CD4-positive, alpha-beta memory T cell (primary cell): ENCODE measurements at regions not wholly inside any gene's neighbourhood (a gene's known extent, or its start where the extent isn't known, plus 50 kb on each side); places are given as distances from the start of the nearest gene placed in this dataset.
"Not testable (repeated sequence)": the region's sequence is repeated elsewhere in the genome, so short reads cannot be mapped to it uniquely, and the experiment has no call there.

Experiments used
- CTCF ChIA-PET: fragments of 350-600 bp; sonication (Branson Sonifier 250); formaldehyde crosslinking; loops from one replicate; lab custom pipeline; 2021; ENCODE audit warnings: inconsistent platforms; ENCODE audit not compliant: partially characterized antibody; lab: Charles Lee
- POLR2A ChIA-PET: fragments of 350-600 bp; sonication (Branson Sonifier 250); formaldehyde crosslinking; loops from one replicate; lab custom pipeline; 2021; ENCODE audit not compliant: partially characterized antibody; lab: Charles Lee
- DNase-seq, 5 donors: peaks; one replicate each; pipeline versions ENCODE4 v3.0.0 to v3.0.0-alpha.2; 2020 to 2022; ENCODE audit warnings: mixed read lengths in 1 of 5
- H3K27ac ChIP-seq: one replicate; pipeline ENCODE4 v1.7.0; 2013; ENCODE audit warnings: low read depth, low read length
- H3K27me3 ChIP-seq: 2 replicates; pipeline ENCODE4 v1.7.0; 2013; ENCODE audit warnings: mild to moderate bottlenecking, low read length, moderate library complexity; ENCODE audit not compliant: insufficient read depth
- H3K36me3 ChIP-seq: 2 replicates; pipeline ENCODE4 v1.7.0; 2013; ENCODE audit warnings: mild to moderate bottlenecking, low read length, moderate library complexity; ENCODE audit not compliant: insufficient read depth
- H3K4me1 ChIP-seq: 2 replicates; pipeline ENCODE4 v1.7.0; 2013; ENCODE audit warnings: mild to moderate bottlenecking, low read length, moderate library complexity; ENCODE audit not compliant: insufficient read depth
- H3K4me3 ChIP-seq, 2 donors: one replicate each; pipeline ENCODE4 v1.7.0; 2013; ENCODE audit warnings: low read length in 2 of 2, mild to moderate bottlenecking in 1 of 2
- H3K9me3 ChIP-seq, 2 donors: one replicate each; pipeline ENCODE4 v1.7.0; 2013; ENCODE audit warnings: low read length in 2 of 2, control low read depth in 1 of 2; ENCODE audit not compliant: control insufficient read depth in 1 of 2
- H3K27ac Mint-ChIP-seq, 7 donors: one replicate each; pipeline ENCODE4 v1.8.0; 2020 to 2021; ENCODE audit warnings: mixed read lengths in 7 of 7, mild to moderate bottlenecking in 6 of 7, inconsistent platforms in 3 of 7, moderate library complexity in 3 of 7
- H3K27me3 Mint-ChIP-seq, 2 donors: one replicate each; pipeline ENCODE4 v1.8.0; 2020 to 2021; ENCODE audit warnings: mixed read lengths in 2 of 2
- H3K36me3 Mint-ChIP-seq, 2 donors: one replicate each; pipeline ENCODE4 v1.8.0; 2020 to 2021; ENCODE audit warnings: mixed read lengths in 2 of 2, inconsistent platforms in 1 of 2, mild to moderate bottlenecking in 1 of 2
- H3K4me1 Mint-ChIP-seq, 4 donors: one replicate each; pipeline ENCODE4 v1.8.0; 2020 to 2021; ENCODE audit warnings: mixed read lengths in 4 of 4, mild to moderate bottlenecking in 1 of 4
- H3K4me3 Mint-ChIP-seq, 8 donors: one replicate each; pipeline ENCODE4 v1.8.0; 2020 to 2021; ENCODE audit warnings: mixed read lengths in 8 of 8, mild to moderate bottlenecking in 7 of 8, moderate library complexity in 6 of 8, inconsistent platforms in 3 of 8
- H3K9me3 Mint-ChIP-seq, 8 donors: one replicate each; pipeline ENCODE4 v1.8.0; 2020 to 2021; ENCODE audit warnings: mixed read lengths in 8 of 8, mild to moderate bottlenecking in 5 of 8, inconsistent platforms in 3 of 8, moderate library complexity in 1 of 8
- intact Hi-C: fragments of 100-400 bp; cut with micrococcal nuclease; formaldehyde crosslinking; loops from one replicate; pipeline ENCODE4 v1.15.1; 2023

- H3K4me3 Mint-ChIP-seq, H3K27me3 ChIP-seq, H3K36me3 Mint-ChIP-seq, H3K27me3 Mint-ChIP-seq, H3K27ac Mint-ChIP-seq, CTCF ChIA-PET, H3K4me3 ChIP-seq, intact Hi-C loops, H3K4me1 ChIP-seq, H3K9me3 ChIP-seq, H3K4me1 Mint-ChIP-seq, DNase-seq, POLR2A ChIA-PET, H3K27ac ChIP-seq, H3K36me3 ChIP-seq: not testable (repeated sequence)
- peaks cover 0 to 13% (median 7%) of the 10 kb centered on the region in 8 donors for H3K9me3 Mint-ChIP-seq
Measured at GRCh38 chr1:58169160-58169559, 377.4 kb downstream of the OMA1 start.

- H3K36me3 ChIP-seq, H3K27me3 Mint-ChIP-seq, H3K4me1 ChIP-seq, H3K27ac Mint-ChIP-seq, H3K4me1 Mint-ChIP-seq, CTCF ChIA-PET, POLR2A ChIA-PET, intact Hi-C loops, H3K4me3 ChIP-seq, H3K4me3 Mint-ChIP-seq, H3K27me3 ChIP-seq, H3K27ac ChIP-seq, H3K9me3 ChIP-seq, DNase-seq, H3K36me3 Mint-ChIP-seq: not testable (repeated sequence)
- peaks cover 0 to 11% (median 6%) of the 10 kb centered on the region in 8 donors for H3K9me3 Mint-ChIP-seq
Measured at GRCh38 chr1:58167131-58167530, 379.4 kb downstream of the OMA1 start.

GRCh38 chr1:58166417-58166816, 380.1 kb downstream of the OMA1 start:
- H3K4me1 ChIP-seq, result no peaks in the 10 kb centered on the region
- no peaks in the 10 kb centered on the region for H3K36me3 ChIP-seq
- intact Hi-C loops, result no loop called here
- no peaks in the 10 kb centered on the region for H3K4me1 Mint-ChIP-seq
- H3K27me3 ChIP-seq, result no peaks in the 10 kb centered on the region
- H3K27ac Mint-ChIP-seq, result no peak overlapping the region
- peaks cover 0 to 11% (median 6%) of the 10 kb centered on the region in 8 donors for H3K9me3 Mint-ChIP-seq
- no peak for DNase-seq
- H3K4me3 ChIP-seq, result no peak overlapping the region
- H3K9me3 ChIP-seq, result no peaks in the 10 kb centered on the region
- H3K36me3 Mint-ChIP-seq, result no peaks in the 10 kb centered on the region
- H3K27me3 Mint-ChIP-seq, result no peaks in the 10 kb centered on the region
- ChIA-PET CTCF (no interaction called here), POLR2A (no interaction called here)
- H3K27ac ChIP-seq, result no peak overlapping the region
- H3K4me3 Mint-ChIP-seq, result no peak overlapping the region

- CTCF ChIA-PET, result interaction anchor here (1.2 to 1.7 kb wide), 2 partner anchors 8 to 199 kb away, joined by 3 read pairs; no protein-coding TSS in a partner anchor
- no peak overlapping the region for H3K27ac ChIP-seq
- POLR2A ChIA-PET, result no interaction called here
- Mint-ChIP-seq H3K36me3 (no peaks in the 10 kb centered on the region), H3K27me3 (no peaks in the 10 kb centered on the region), H3K9me3 (peaks cover 0 to 11% (median 6%) of the 10 kb centered on the region in 8 donors), H3K27ac (no peak overlapping the region), H3K4me3 (no peak overlapping the region), H3K4me1 (no peaks in the 10 kb centered on the region)
- H3K4me1 ChIP-seq, result no peaks in the 10 kb centered on the region
- no peak overlapping the region for H3K4me3 ChIP-seq
- no peak for DNase-seq
- no peaks in the 10 kb centered on the region for H3K27me3 ChIP-seq
- no peaks in the 10 kb centered on the region for H3K36me3 ChIP-seq
- intact Hi-C loops, result no loop called here
- H3K9me3 ChIP-seq, result no peaks in the 10 kb centered on the region
Measured at GRCh38 chr1:58165073-58165472, 381.5 kb downstream of the OMA1 start.

GRCh38 chr1:58162952-58163550, 383.5 kb downstream of the OMA1 start:
- Histone ChIP-seq H3K27ac (no peak overlapping the region), H3K4me3 (no peak overlapping the region), H3K36me3 (no peaks in the 10 kb centered on the region), H3K9me3 (no peaks in the 10 kb centered on the region), H3K4me1 (no peaks in the 10 kb centered on the region), H3K27me3 (no peaks in the 10 kb centered on the region)
- CTCF ChIA-PET, result interaction anchor here (1.7 kb wide), 1 partner anchor 197 kb away, joined by 3 read pairs; no protein-coding TSS in a partner anchor
- no peak overlapping the region for H3K27ac Mint-ChIP-seq
- intact Hi-C loops, result no loop called here
- H3K4me3 Mint-ChIP-seq, result no peak overlapping the region
- H3K9me3 Mint-ChIP-seq, result peaks cover 0 to 7% (median 1%) of the 10 kb centered on the region in 8 donors
- no peaks in the 10 kb centered on the region for H3K27me3 Mint-ChIP-seq
- H3K36me3 Mint-ChIP-seq, result no peaks in the 10 kb centered on the region
- H3K4me1 Mint-ChIP-seq, result no peaks in the 10 kb centered on the region
- no peak for DNase-seq
- POLR2A ChIA-PET, result no interaction called here

GRCh38 chr1:58159434-58159830, 387.1 kb downstream of the OMA1 start:
- H3K27me3 Mint-ChIP-seq, result peaks cover 0 to 2% of the 10 kb centered on the region in 2 donors
- CTCF ChIA-PET, result no interaction called here

GRCh38 chr1:58158506-58159433, 387.8 kb downstream of the OMA1 start:
- POLR2A ChIA-PET, result no interaction called here
- Histone ChIP-seq H3K4me3 (no peak overlapping the region), H3K36me3 (no peaks in the 10 kb centered on the region), H3K27me3 (no peaks in the 10 kb centered on the region), H3K4me1 (no peaks in the 10 kb centered on the region), H3K9me3 (no peaks in the 10 kb centered on the region), H3K27ac (no peak overlapping the region)
- H3K9me3 Mint-ChIP-seq, result no peaks in the 10 kb centered on the region
- CTCF ChIA-PET, result no interaction called here
- peaks cover 0 to 3% of the 10 kb centered on the region in 2 donors for H3K27me3 Mint-ChIP-seq
- DNase-seq, result no peak
- H3K36me3 Mint-ChIP-seq, result no peaks in the 10 kb centered on the region
- H3K4me3 Mint-ChIP-seq, result no peak overlapping the region
- intact Hi-C loops, result no loop called here
- H3K27ac Mint-ChIP-seq, result no peak overlapping the region
- no peaks in the 10 kb centered on the region for H3K4me1 Mint-ChIP-seq

More at GRCh38 chr1:58159434-58159830, 387.1 kb downstream of the OMA1 start:
- Mint-ChIP-seq H3K36me3 (no peaks in the 10 kb centered on the region), H3K4me3 (no peak overlapping the region), H3K4me1 (no peaks in the 10 kb centered on the region), H3K9me3 (no peaks in the 10 kb centered on the region), H3K27ac (no peak overlapping the region)
- intact Hi-C loops, result no loop called here
- no peak overlapping the region for H3K27ac ChIP-seq
- no peaks in the 10 kb centered on the region for H3K9me3 ChIP-seq
- H3K4me1 ChIP-seq, result no peaks in the 10 kb centered on the region
- H3K36me3 ChIP-seq, result no peaks in the 10 kb centered on the region
- no peak overlapping the region for H3K4me3 ChIP-seq
- DNase-seq, result no peak
- POLR2A ChIA-PET, result no interaction called here
- H3K27me3 ChIP-seq, result no peaks in the 10 kb centered on the region
